ENCODE measurements at regions not wholly inside any gene's neighbourhood (a gene's known extent, or its start where the extent isn't known, plus 50 kb on each side); places are given as distances from the start of the nearest gene placed in this dataset.

- Histone ChIP-seq H3K27me3 (ENCODE audit: control insufficient read depth, insufficient read depth, low read length) (no peaks in the 10 kb centered on the region), H3K4me2 (ENCODE audit: low read length) (no peak overlapping the region), H3K36me3 (ENCODE audit: insufficient read depth, low read length) (no peaks in the 10 kb centered on the region), H3K4me1 (ENCODE audit: control insufficient read depth, insufficient read depth, low read length) (peaks cover 10% of the 10 kb centered on the region), H3K9me3 (replicated peaks; ENCODE audit: low read length) (no peaks in the 10 kb centered on the region), H3K4me3 (ENCODE audit: low read length) (no peak overlapping the region), H3K9ac (ENCODE audit: low read depth, low read length) (no peak overlapping the region)
Observed at GRCh38 chr7:112596981-112597380, 116.2 kb downstream of the LSMEM1 start.

GRCh38 chr7:112603673-112604072 lies 122.9 kb downstream of the LSMEM1 start:
- H3K4me2 ChIP-seq (ENCODE audit: low read length), result no peak overlapping the region
- H3K27me3 ChIP-seq (ENCODE audit: control insufficient read depth, insufficient read depth, low read length), result no peaks in the 10 kb centered on the region
- H3K4me1 ChIP-seq (ENCODE audit: control insufficient read depth, insufficient read depth, low read length), result no peaks in the 10 kb centered on the region
- H3K4me3 ChIP-seq (ENCODE audit: low read length), result no peak overlapping the region
- H3K36me3 ChIP-seq (ENCODE audit: insufficient read depth, low read length), result no peaks in the 10 kb centered on the region
- H3K9ac ChIP-seq (ENCODE audit: low read depth, low read length), result no peak overlapping the region
- no peaks in the 10 kb centered on the region for H3K9me3 ChIP-seq (replicated peaks; ENCODE audit: low read length)

- H3K36me3 ChIP-seq (ENCODE audit: insufficient read depth, low read length), result no peaks in the 10 kb centered on the region
- H3K4me3 ChIP-seq (ENCODE audit: low read length), result no peak overlapping the region
- H3K4me2 ChIP-seq (ENCODE audit: low read length), result no peak overlapping the region
- H3K4me1 ChIP-seq (ENCODE audit: control insufficient read depth, insufficient read depth, low read length), result no peaks in the 10 kb centered on the region
- no peak overlapping the region for H3K9ac ChIP-seq (ENCODE audit: low read depth, low read length)
- H3K27me3 ChIP-seq (ENCODE audit: control insufficient read depth, insufficient read depth, low read length), result no peaks in the 10 kb centered on the region
- H3K9me3 ChIP-seq (replicated peaks; ENCODE audit: low read length), result no peaks in the 10 kb centered on the region
Observed at GRCh38 chr7:112610636-112611035, 129.8 kb downstream of the LSMEM1 start.

GRCh38 chr7:112615701-112616100 lies 134.9 kb downstream of the LSMEM1 start:
- Histone ChIP-seq H3K9me3 (replicated peaks; ENCODE audit: low read length) (no peaks in the 10 kb centered on the region), H3K9ac (ENCODE audit: low read depth, low read length) (no peak overlapping the region), H3K36me3 (ENCODE audit: insufficient read depth, low read length) (no peaks in the 10 kb centered on the region), H3K4me2 (ENCODE audit: low read length) (no peak overlapping the region), H3K4me3 (ENCODE audit: low read length) (no peak overlapping the region), H3K4me1 (ENCODE audit: control insufficient read depth, insufficient read depth, low read length) (no peaks in the 10 kb centered on the region), H3K27me3 (ENCODE audit: control insufficient read depth, insufficient read depth, low read length) (no peaks in the 10 kb centered on the region)

- H3K4me2 ChIP-seq (ENCODE audit: low read length), result no peak overlapping the region
- H3K4me3 ChIP-seq (ENCODE audit: low read length), result no peak overlapping the region
- H3K4me1 ChIP-seq (ENCODE audit: control insufficient read depth, insufficient read depth, low read length), result no peaks in the 10 kb centered on the region
- H3K9me3 ChIP-seq (replicated peaks; ENCODE audit: low read length), result no peaks in the 10 kb centered on the region
- H3K36me3 ChIP-seq (ENCODE audit: insufficient read depth, low read length), result no peaks in the 10 kb centered on the region
- H3K27me3 ChIP-seq (ENCODE audit: control insufficient read depth, insufficient read depth, low read length), result no peaks in the 10 kb centered on the region
- no peak overlapping the region for H3K9ac ChIP-seq (ENCODE audit: low read depth, low read length)
Observed at GRCh38 chr7:112616295-112616694, 135.5 kb downstream of the LSMEM1 start.

- Histone ChIP-seq H3K9ac (ENCODE audit: low read depth, low read length) (no peak overlapping the region), H3K27me3 (ENCODE audit: control insufficient read depth, insufficient read depth, low read length) (no peaks in the 10 kb centered on the region), H3K4me1 (ENCODE audit: control insufficient read depth, insufficient read depth, low read length) (no peaks in the 10 kb centered on the region), H3K36me3 (ENCODE audit: insufficient read depth, low read length) (no peaks in the 10 kb centered on the region), H3K4me2 (ENCODE audit: low read length) (no peak overlapping the region), H3K9me3 (replicated peaks; ENCODE audit: low read length) (no peaks in the 10 kb centered on the region), H3K4me3 (ENCODE audit: low read length) (no peak overlapping the region)
Observed at GRCh38 chr7:112619343-112619742, 138.6 kb downstream of the LSMEM1 start.

GRCh38 chr7:112622159-112622715 lies 141.4 kb downstream of the LSMEM1 start:
- H3K9me3 ChIP-seq (replicated peaks; ENCODE audit: low read length), result no peaks in the 10 kb centered on the region
- no peak overlapping the region for H3K4me2 ChIP-seq (ENCODE audit: low read length)
- no peak overlapping the region for H3K9ac ChIP-seq (ENCODE audit: low read depth, low read length)
- H3K4me3 ChIP-seq (ENCODE audit: low read length), result no peak overlapping the region
- H3K4me1 ChIP-seq (ENCODE audit: control insufficient read depth, insufficient read depth, low read length), result no peaks in the 10 kb centered on the region
- H3K36me3 ChIP-seq (ENCODE audit: insufficient read depth, low read length), result no peaks in the 10 kb centered on the region
- no peaks in the 10 kb centered on the region for H3K27me3 ChIP-seq (ENCODE audit: control insufficient read depth, insufficient read depth, low read length)

GRCh38 chr7:112624416-112624815 lies 143.6 kb downstream of the LSMEM1 start:
- Histone ChIP-seq H3K9ac (ENCODE audit: low read depth, low read length) (no peak overlapping the region), H3K9me3 (replicated peaks; ENCODE audit: low read length) (no peaks in the 10 kb centered on the region), H3K36me3 (ENCODE audit: insufficient read depth, low read length) (no peaks in the 10 kb centered on the region), H3K4me3 (ENCODE audit: low read length) (no peak overlapping the region), H3K4me1 (ENCODE audit: control insufficient read depth, insufficient read depth, low read length) (no peaks in the 10 kb centered on the region), H3K27me3 (ENCODE audit: control insufficient read depth, insufficient read depth, low read length) (no peaks in the 10 kb centered on the region), H3K4me2 (ENCODE audit: low read length) (no peak overlapping the region)

- H3K36me3 ChIP-seq (ENCODE audit: insufficient read depth, low read length), result no peaks in the 10 kb centered on the region
- no peaks in the 10 kb centered on the region for H3K27me3 ChIP-seq (ENCODE audit: control insufficient read depth, insufficient read depth, low read length)
- no peaks in the 10 kb centered on the region for H3K9me3 ChIP-seq (replicated peaks; ENCODE audit: low read length)
- peak overlapping the region; percentile 42 for H3K9ac ChIP-seq (ENCODE audit: low read depth, low read length)
- H3K4me2 ChIP-seq (ENCODE audit: low read length), result peak overlapping the region; percentile 44
- no peak overlapping the region for H3K4me3 ChIP-seq (ENCODE audit: low read length)
- H3K4me1 ChIP-seq (ENCODE audit: control insufficient read depth, insufficient read depth, low read length), result peaks cover 11% of the 10 kb centered on the region
Observed at GRCh38 chr7:112630565-112630964, 149.8 kb downstream of the LSMEM1 start.

GRCh38 chr7:112634107-112634506 lies 153.3 kb downstream of the LSMEM1 start:
- Histone ChIP-seq H3K36me3 (ENCODE audit: insufficient read depth, low read length) (no peaks in the 10 kb centered on the region), H3K9ac (ENCODE audit: low read depth, low read length) (no peak overlapping the region), H3K4me3 (ENCODE audit: low read length) (no peak overlapping the region), H3K4me1 (ENCODE audit: control insufficient read depth, insufficient read depth, low read length) (peaks cover 11% of the 10 kb centered on the region), H3K9me3 (replicated peaks; ENCODE audit: low read length) (no peaks in the 10 kb centered on the region), H3K27me3 (ENCODE audit: control insufficient read depth, insufficient read depth, low read length) (no peaks in the 10 kb centered on the region), H3K4me2 (ENCODE audit: low read length) (no peak overlapping the region)

- Histone ChIP-seq H3K27me3 (ENCODE audit: control insufficient read depth, insufficient read depth, low read length) (no peaks in the 10 kb centered on the region), H3K4me1 (ENCODE audit: control insufficient read depth, insufficient read depth, low read length) (peaks cover 3% of the 10 kb centered on the region), H3K4me2 (ENCODE audit: low read length) (no peak overlapping the region), H3K9me3 (replicated peaks; ENCODE audit: low read length) (no peaks in the 10 kb centered on the region), H3K36me3 (ENCODE audit: insufficient read depth, low read length) (no peaks in the 10 kb centered on the region), H3K4me3 (ENCODE audit: low read length) (no peak overlapping the region), H3K9ac (ENCODE audit: low read depth, low read length) (no peak overlapping the region)
Observed at GRCh38 chr7:112635742-112636141, 154.5 kb downstream of the TMEM168 start.

- no peaks in the 10 kb centered on the region for H3K4me1 ChIP-seq (ENCODE audit: control insufficient read depth, insufficient read depth, low read length)
- H3K4me2 ChIP-seq (ENCODE audit: low read length), result no peak overlapping the region
- H3K9ac ChIP-seq (ENCODE audit: low read depth, low read length), result no peak overlapping the region
- H3K9me3 ChIP-seq (replicated peaks; ENCODE audit: low read length), result no peaks in the 10 kb centered on the region
- no peaks in the 10 kb centered on the region for H3K27me3 ChIP-seq (ENCODE audit: control insufficient read depth, insufficient read depth, low read length)
- H3K36me3 ChIP-seq (ENCODE audit: insufficient read depth, low read length), result no peaks in the 10 kb centered on the region
- H3K4me3 ChIP-seq (ENCODE audit: low read length), result no peak overlapping the region
Observed at GRCh38 chr7:112638675-112639400, 151.4 kb downstream of the TMEM168 start.
